RPMI8226 (cell line): ENCODE measurements at regions not wholly inside any gene's neighbourhood (a gene's known extent, or its start where the extent isn't known, plus 50 kb on each side); places are given as distances from the start of the nearest gene placed in this dataset.
"Not testable (repeated sequence)": the region's sequence is repeated elsewhere in the genome, so short reads cannot be mapped to it uniquely, and the experiment has no call there.

Experiments used
- DNase-seq: peaks from one replicate; pipeline ENCODE4 v3.0.0-alpha.2; 2015

- DNase-seq, result no peak
Measured at GRCh38 chr2:223472771-223473170, 129.4 kb downstream of the SCG2 start.

DNA sequence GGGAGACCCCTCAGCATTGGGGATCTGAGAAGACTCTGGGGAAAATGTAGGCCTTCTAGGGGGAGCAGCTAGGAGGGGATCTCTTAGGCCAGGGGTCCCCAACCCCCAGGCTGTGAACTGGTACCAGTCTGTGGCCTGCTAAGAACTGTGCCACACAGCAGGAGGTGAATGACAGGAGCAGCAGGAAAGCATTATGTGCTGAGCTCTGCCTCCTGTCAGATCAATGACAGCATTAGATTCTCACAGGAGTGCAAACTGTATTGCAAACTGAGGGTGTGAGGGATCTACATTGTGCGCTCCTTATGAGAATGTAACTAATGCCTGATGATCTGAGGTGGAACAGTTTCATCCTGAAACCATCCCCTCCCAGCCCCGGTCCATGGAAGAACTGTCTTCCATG lies 127.3 kb downstream of the SCG2 start:
- no peak for DNase-seq

DNA sequence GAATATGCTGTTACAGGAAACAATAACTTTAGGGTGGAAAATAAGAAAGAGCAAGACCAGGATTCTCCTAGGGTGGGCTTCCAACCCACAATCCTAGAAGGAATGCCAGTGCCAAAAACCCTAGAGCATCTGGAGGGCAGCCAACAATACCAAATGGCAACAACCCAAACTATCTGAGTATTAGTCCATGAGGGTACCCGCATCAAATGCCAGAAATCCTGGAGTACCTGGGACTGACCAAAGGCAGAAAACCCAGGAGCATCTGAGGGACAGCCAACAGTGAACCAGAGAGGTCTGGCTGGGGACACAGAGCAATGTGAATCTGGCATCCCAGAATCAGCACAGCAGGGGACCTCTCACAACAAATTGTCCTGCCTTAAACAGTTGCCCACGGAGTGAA lies 126.3 kb downstream of the SCG2 start:
- no peak for DNase-seq

DNA sequence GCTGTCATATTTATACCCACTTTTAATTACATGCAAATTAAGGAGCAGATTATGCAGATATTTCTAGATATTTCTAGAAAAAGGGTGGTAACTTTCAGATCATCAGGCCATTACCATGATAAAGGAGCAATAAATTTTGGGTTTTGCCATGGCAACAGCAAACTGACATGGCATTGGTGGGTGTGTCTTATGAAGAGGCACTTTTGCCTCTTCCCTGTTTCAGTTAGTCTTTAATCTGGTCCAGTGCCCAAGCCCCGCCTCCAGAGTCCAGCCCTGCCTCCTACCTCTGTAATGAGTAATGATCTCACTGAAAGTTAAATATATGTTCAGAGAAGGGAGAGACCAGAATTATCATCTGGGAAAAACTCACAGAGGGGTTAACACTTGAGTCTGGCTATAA lies 124.8 kb downstream of the SCG2 start:
- no peak for DNase-seq

GRCh38 chr2:223481486-223481885 lies 120.7 kb downstream of the SCG2 start:
- DNase-seq, result no peak

- no peak for DNase-seq
Measured at GRCh38 chr2:223486751-223487150, 115.4 kb downstream of the SCG2 start.

DNA sequence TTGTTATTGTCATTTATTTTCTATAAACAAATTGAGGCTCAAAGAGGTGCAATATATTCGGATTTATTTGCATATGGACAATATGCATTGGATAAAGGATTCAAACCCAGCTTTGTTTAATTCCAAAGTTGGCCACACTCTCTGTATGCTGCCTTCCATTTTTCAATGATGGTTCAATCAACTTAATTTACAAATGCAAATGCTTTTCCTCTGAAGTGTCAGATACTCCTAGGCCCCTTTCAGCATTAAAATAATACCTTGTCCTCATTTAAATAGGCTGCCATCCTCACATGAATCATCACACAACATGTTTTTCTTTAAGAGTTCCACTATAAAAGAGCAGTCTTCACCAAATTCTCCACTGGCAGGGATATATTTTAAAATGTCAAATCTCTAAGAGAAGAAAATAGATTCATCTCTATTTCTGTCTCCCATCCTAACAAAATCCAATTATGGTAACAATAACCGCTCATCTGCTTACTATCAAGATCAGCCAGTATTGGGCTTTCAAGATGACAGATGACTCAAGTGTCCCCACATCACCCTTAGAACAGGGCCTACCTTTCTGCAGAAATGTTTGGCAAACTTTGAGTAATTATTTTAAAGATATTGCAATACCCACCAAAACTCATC lies 114.8 kb downstream of the SCG2 start:
- DNase-seq, result no peak

- DNase-seq, result no peak
Measured at GRCh38 chr2:223488814-223489213, 113.3 kb downstream of the SCG2 start.

DNA sequence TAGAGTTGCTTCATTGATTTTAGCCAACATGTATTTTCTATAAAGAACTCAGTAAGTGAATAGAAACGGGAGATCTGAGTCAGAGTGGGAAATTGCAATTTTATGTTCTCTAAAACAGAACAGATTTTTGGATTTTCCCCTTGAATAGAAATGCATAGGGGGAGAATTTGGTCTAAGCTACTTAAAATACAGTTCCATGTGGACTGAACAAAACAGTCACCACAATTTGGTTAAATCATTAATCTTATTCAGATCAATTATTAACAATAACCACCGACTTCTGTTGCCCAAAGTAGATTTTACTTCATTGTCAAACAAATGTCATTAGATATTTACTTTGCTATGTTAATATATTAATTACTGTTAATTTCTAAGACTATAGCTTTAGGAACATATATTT lies 107.7 kb downstream of the SCG2 start:
- DNase-seq, result no peak

DNA sequence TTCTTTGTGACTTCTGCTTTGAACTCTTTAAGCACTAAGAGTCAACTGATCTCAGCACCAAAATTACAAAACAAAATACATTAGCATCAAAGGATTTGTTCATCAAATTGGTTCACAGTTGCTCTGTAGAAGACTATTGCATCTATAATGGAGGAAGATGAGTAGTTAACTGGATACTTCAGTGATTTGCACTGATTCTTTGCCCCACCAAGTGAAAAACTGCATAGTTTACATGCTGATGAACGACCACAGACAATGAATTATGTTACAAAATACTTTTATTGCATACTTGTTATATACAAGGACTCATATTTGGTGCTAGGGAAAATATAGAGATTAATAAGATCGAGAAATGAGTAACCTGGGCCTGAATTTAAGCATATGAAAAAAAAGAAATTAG lies 107.2 kb downstream of the SCG2 start:
- no peak for DNase-seq

GRCh38 chr2:223496853-223497252 lies 105.3 kb downstream of the SCG2 start:
- DNase-seq, result not testable (repeated sequence)

DNA sequence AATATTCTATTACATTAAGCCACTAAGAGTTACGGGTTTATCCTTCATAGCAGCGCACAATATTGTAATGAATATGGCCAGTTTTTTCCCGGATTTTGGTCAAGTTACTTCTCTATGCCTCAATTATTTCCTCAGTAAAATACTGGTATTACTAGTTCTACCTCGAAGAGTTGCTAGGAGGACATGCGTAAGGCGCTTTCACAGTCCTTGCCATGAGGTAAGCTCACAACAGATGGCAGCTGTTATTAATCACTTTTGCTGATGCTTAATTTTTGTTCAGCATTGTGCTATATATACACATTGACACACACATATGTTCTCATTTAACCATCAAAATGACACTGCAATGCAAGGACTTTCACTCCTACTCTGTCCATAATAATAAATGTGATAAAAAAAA lies 101.5 kb downstream of the SCG2 start:
- DNase-seq, result no peak

GRCh38 chr2:223501641-223502040 lies 100.5 kb downstream of the SCG2 start:
- no peak for DNase-seq

DNA sequence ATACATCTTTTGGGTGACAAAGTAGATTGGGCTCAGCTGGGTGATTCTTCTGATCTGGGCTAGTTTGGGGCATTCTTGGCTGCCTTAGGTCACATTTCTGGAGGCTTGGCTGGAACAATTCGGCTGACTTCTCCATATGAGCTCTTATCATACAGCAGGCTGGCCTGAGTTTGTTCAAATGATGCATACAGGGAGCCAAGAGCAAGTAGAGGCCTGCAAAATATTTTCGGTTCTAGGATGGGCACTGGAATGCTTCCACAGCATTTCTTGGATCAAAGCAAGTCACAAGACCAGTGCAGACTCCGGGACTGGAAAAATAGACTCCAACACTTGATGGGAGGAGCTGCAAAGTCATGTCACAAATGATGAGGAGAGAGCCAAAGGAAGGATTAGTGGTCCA lies 98.4 kb downstream of the SCG2 start:
- no peak for DNase-seq

DNA sequence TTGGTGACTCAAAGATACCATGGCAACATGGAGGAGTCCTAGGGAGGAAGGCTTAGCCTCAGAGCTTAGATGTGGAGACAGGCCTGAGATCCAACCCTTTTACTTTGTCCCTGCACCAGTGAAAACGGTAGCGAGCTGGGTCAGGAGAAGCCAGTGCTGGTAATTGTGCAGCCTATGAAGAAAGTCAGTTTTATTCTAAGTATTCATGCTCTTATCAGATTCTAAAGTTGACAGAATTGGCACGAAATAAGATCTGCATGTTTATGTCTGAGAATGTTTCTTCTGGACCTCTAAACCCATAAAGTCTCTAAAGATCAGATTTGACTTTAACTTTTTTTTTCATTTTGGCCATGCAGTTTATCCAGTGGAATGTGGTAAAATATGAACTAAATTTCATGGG lies 93.8 kb downstream of the SCG2 start:
- no peak for DNase-seq

DNA sequence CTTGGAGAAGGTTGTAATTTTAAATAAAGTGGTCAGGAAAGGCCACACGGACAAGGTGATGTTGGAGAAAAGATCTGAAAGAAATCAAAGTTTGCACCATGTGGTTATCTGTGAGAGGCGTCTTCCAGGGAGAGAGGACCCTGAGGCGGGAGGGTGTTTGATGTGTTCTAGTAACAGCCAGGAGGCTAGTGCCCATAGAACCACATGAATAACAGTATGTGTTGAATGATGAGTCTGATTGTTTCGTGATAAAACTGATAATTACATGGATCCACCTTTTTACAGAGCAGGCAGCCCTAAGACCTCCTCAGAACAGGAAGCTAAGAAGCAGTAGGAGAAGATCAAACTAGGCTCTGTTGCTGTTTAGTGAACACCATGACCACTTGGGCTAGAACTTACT lies 91.4 kb downstream of the SCG2 start:
- no peak for DNase-seq

DNA sequence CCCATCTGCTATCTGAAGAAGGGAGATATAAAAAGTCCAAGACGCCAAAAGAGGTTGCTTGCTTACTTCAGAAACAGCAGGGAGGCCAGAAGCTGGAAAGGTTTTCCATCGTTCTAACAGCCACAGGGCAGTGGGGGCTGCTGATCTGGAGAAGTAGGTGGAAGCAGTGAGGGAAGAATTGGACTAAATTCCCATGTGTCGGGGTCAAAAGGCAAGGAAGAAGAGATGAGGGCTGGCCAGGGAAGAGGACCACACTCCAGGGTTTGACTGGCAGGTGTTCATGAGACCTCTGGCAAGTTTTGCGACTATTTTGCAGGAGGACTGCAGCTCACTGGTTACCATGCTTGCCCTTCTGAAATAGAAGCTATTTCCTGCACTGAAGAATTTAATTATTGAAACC lies 91.0 kb downstream of the SCG2 start:
- DNase-seq, result no peak

GRCh38 chr2:223513771-223514455 lies 88.2 kb downstream of the SCG2 start:
- no peak for DNase-seq

DNA sequence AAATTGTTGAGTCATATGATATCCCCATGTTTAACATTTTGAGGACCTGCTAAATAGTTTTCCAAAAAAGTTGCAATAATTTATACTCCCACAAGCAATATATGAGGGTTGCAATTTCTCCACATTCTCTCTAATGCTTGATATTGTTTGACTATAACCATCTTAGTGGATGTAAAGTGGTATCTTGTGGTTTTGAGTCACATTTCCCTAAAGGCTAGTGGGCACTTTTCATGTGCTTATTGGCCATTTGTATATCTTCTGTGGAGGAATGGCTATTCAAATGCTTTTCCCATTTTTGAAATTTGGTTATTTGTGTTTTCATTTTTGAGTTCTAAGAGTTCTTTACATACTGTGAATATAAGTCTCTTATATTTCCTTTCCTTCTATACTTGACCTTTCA lies 82.7 kb downstream of the SCG2 start:
- no peak for DNase-seq

- no peak for DNase-seq
Measured at GRCh38 chr2:223522796-223523195, 79.4 kb downstream of the SCG2 start.

GRCh38 chr2:223523551-223524001 lies 78.6 kb downstream of the SCG2 start:
- DNase-seq, result no peak

GRCh38 chr2:223524066-223524465 lies 78.1 kb downstream of the SCG2 start:
- no peak for DNase-seq

DNA sequence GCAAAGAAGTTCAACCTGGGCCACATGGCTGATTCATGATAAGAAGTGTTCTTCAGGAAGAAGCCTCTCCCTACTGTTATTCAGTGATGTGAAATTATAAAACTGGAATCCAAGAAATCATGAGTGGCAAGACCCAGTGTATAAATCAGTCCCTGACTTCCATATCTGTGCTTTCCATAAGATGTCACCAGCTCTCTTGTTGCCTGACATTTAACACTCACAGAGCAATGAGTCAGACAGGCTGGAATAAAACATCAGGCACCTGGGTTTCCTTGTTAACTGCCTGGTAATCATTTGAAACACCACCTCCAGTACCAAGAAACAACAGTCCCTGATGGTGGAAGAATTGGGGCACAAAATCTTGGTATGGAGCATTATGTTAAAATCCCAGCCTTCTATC lies 76.1 kb downstream of the SCG2 start:
- DNase-seq, result no peak

GRCh38 chr2:223528036-223528435 lies 74.1 kb downstream of the SCG2 start:
- DNase-seq, result no peak

GRCh38 chr2:223529696-223530095 lies 72.5 kb downstream of the SCG2 start:
- no peak for DNase-seq
